Muscle of leg (tissue), 3 donors: ENCODE measurements at regions not wholly inside any gene's neighbourhood (a gene's known extent, or its start where the extent isn't known, plus 50 kb on each side); places are given as distances from the start of the nearest gene placed in this dataset.

Experiments
- DNase-seq: peaks from one replicate; pipeline ENCODE4 v3.0.0; 2013
- H3K27ac ChIP-seq: one replicate; pipeline ENCODE4 v1.5.1; 2013; ENCODE audit warnings: mild to moderate bottlenecking, low read length, control low read depth
- H3K27me3 ChIP-seq: one replicate; pipeline ENCODE4 v1.6.1; 2013; ENCODE audit warnings: low read length; ENCODE audit not compliant: control insufficient read depth, insufficient read depth
- H3K36me3 ChIP-seq: one replicate; pipeline ENCODE4 v1.6.1; 2013; ENCODE audit warnings: low read length; ENCODE audit not compliant: control insufficient read depth, insufficient read depth
- H3K4me1 ChIP-seq: one replicate; pipeline ENCODE4 v1.6.1; 2013; ENCODE audit warnings: low read length; ENCODE audit not compliant: control insufficient read depth, insufficient read depth
- H3K4me3 ChIP-seq: one replicate; pipeline ENCODE4 v1.5.1; 2013; ENCODE audit warnings: low read length, control low read depth
- H3K9me3 ChIP-seq: replicated peaks from 2 replicates; pipeline ENCODE4 v1.6.1; 2013; ENCODE audit warnings: low read depth, low read length; ENCODE audit not compliant: control insufficient read depth
- WGBS: methylation state at CpG from one replicate; pipeline ENCODE4 v1.1.5; 2013; ENCODE audit warnings: missing lambda C conversion rate; ENCODE audit not compliant: insufficient coverage; 5-methylcytosine and 5-hydroxymethylcytosine counted together

DNA sequence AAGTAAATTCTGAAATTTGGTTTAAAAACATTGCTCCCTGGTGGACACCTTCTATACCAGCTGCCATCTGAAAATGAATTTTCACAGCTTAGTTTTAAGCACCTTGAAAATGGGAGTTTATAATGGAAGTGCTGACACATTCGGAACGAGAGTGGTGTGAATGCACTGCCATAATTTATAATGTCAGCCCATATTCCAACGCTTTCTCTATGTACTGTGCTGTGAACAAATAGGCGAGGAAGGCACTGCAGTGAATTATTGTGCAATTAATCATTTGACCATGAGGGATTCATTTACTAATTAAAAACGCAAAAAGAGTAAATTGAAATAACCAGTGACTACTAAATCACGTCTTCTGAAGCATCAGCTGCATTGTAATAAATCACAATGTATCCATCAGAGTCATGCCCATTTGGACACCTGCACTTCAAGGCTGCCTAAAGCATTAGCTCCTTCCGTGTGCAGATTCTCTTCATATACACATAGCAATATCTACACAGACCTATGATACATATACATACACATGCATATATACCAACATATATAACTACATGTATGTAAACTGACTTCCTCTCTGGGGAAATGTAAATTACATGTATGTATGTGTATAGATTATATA lies 699.8 kb downstream of the GALR1 start:
- WGBS: 31% methylated on average over 2 of the region's 7 CpGs
- Histone ChIP-seq H3K27me3 (no peaks in the 10 kb centered on the region), H3K9me3 (no peaks in the 10 kb centered on the region), H3K36me3 (no peaks in the 10 kb centered on the region), H3K4me1 (no peaks in the 10 kb centered on the region), H3K27ac (no peak overlapping the region), H3K4me3 (no peak overlapping the region)
- DNase-seq: no peak

DNA sequence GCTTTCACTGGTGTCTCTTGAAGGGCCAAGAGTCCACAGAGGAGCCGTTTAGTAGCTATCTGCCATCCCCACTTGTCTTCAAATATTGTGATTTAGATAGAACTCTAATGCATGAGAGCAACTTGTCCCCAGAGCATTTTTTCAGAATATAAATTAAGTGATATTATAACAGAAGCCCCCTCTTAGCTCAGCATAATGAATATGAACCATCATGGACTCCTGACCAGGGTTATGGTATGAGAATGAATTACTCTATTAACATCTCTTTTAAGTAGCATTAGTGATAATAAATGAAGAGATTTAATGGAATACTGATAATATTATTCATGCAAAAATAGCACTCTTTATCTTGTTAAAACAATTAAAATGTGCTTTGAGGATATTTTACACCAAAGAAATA lies 709.6 kb downstream of the GALR1 start:
- Histone ChIP-seq H3K9me3 (no peaks in the 10 kb centered on the region), H3K36me3 (no peaks in the 10 kb centered on the region), H3K4me3 (no peak overlapping the region), H3K27me3 (no peaks in the 10 kb centered on the region), H3K27ac (no peak overlapping the region), H3K4me1 (no peaks in the 10 kb centered on the region)
- WGBS: no CpG with 5 or more reads among the region's 1 CpG
- no peak for DNase-seq

DNA sequence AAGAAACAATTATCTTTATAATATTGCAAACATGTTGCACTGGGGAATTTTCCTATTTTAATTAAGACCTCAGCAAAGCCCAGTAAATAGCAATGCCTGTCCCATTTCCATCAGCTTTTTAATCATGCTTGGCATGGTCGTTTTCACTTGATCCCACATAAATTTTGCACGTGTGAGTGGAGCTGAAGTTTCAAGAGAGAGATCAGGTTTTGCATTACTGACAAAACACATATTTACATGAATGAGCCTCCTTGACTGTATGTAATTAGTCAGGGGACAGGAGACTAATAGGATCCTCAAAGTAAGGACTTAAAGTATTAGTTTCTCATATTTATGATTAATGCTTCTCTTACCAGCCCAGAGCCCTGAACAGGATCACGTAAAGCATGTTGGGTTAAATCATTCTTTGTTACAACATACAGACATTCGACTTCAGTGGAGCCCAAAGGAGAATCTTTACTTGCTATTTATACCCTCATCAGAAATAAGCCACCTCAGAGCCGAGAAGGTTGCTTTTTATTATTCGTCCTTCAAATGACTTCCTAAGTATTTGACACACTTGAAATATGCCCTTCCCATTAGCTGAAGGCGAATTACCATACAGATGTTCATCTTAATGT lies 711.3 kb downstream of the GALR1 start:
- no peaks in the 10 kb centered on the region for H3K4me1 ChIP-seq
- no peaks in the 10 kb centered on the region for H3K9me3 ChIP-seq
- H3K4me3 ChIP-seq: no peak overlapping the region
- no peak overlapping the region for H3K27ac ChIP-seq
- H3K27me3 ChIP-seq: no peaks in the 10 kb centered on the region
- 61% methylated on average over 4 of the region's 7 CpGs for WGBS
- no peak for DNase-seq
- H3K36me3 ChIP-seq: no peaks in the 10 kb centered on the region

DNA sequence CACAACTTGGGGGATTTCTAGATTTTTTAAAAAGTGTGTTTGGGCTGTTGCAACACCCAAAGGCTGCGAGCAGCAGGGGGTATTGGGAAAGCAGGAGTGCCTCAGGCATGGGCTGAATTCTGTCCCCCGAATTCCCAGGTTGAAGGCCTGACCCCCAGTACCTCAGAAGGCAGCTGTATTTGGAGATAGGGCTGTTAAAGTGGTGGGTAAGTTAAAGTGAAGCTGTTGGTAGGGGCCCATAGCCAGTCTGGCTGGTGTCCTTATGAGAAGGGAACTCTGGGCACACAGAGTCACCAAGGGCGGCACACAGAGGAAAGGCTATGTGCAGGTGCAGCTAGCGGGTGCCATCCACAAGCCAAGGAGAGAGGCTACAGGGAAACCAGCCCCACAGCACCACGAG lies 717.4 kb downstream of the GALR1 start:
- Histone ChIP-seq H3K27me3 (peaks cover 1% of the 10 kb centered on the region), H3K27ac (no peak overlapping the region), H3K4me3 (no peak overlapping the region), H3K9me3 (no peaks in the 10 kb centered on the region), H3K36me3 (no peaks in the 10 kb centered on the region), H3K4me1 (no peaks in the 10 kb centered on the region)
- 84% methylated on average over 5 of the region's 5 CpGs for WGBS
- DNase-seq: no peak

DNA sequence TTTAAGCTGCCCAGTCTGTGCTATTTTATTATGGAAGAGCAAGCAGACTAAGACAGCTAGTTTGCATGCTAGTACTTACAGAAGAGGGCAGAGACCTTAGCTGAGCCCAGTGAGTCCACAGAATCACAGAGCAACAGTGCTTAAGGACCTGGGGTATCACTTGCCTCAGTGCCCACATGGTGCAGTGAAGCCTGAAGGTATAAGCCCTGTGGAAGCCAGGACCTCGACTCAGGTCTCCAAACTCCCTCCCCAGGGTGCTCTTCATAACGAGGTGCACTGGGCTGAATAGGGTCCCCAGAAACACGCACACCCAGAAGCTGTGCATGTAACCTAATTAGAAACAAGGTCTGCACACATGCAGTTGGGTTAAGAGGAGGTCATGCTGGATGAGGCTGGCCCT lies 718.1 kb downstream of the GALR1 start:
- Histone ChIP-seq H3K27me3 (peaks cover 2% of the 10 kb centered on the region), H3K4me1 (no peaks in the 10 kb centered on the region), H3K36me3 (no peaks in the 10 kb centered on the region), H3K9me3 (no peaks in the 10 kb centered on the region), H3K4me3 (no peak overlapping the region), H3K27ac (no peak overlapping the region)
- WGBS: 64% methylated on average over 3 of the region's 3 CpGs
- no peak for DNase-seq

DNA sequence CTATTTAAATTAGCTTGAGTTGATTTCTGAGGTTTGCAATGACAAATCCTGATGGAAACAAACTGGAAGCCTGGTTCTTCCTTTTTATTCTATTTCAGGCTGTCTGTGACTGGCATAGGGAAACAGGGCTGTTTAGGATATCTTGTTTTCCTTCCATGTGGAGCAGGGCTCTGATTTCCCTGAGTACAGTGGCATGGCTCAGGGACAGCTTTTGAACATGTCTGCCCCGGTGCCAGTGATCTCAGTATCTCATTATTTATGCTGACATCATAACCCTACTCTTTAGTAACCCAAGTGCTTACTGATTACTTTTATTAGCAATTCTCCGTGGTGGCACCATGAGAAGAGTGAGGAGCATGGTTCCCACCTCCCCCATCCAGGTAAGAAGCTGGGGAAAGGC lies 720.3 kb downstream of the GALR1 start:
- no peaks in the 10 kb centered on the region for H3K4me1 ChIP-seq
- no CpG with 5 or more reads among the region's 2 CpGs for WGBS
- no peak for DNase-seq
- H3K36me3 ChIP-seq: no peaks in the 10 kb centered on the region
- H3K27ac ChIP-seq: no peak overlapping the region
- H3K27me3 ChIP-seq: peaks cover 4% of the 10 kb centered on the region
- no peaks in the 10 kb centered on the region for H3K9me3 ChIP-seq
- no peak overlapping the region for H3K4me3 ChIP-seq

DNA sequence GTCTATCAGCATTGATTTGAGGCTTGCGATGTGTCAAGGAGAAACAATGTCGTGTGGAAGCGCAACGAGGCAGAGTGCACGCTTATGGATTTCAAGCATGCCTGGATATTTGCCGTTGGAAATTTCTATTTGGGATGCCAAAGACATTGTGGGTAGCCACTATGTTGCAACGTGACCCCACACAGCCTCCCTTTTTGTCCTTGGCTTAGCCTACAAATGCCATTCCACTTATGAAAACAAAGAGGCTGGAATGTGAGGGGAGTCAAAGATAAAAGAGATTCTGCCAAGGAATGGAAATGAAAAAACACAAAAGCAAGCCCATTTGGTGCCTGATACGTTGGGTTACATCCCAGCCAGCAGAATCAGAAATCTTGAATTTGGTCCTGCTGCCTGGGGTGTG lies 721.2 kb downstream of the GALR1 start:
- H3K4me3 ChIP-seq: no peak overlapping the region
- H3K4me1 ChIP-seq: no peaks in the 10 kb centered on the region
- no peaks in the 10 kb centered on the region for H3K36me3 ChIP-seq
- no peak for DNase-seq
- no peaks in the 10 kb centered on the region for H3K9me3 ChIP-seq
- H3K27me3 ChIP-seq: peaks cover 4% of the 10 kb centered on the region
- H3K27ac ChIP-seq: no peak overlapping the region
- 89% methylated on average over 3 of the region's 8 CpGs for WGBS

DNA sequence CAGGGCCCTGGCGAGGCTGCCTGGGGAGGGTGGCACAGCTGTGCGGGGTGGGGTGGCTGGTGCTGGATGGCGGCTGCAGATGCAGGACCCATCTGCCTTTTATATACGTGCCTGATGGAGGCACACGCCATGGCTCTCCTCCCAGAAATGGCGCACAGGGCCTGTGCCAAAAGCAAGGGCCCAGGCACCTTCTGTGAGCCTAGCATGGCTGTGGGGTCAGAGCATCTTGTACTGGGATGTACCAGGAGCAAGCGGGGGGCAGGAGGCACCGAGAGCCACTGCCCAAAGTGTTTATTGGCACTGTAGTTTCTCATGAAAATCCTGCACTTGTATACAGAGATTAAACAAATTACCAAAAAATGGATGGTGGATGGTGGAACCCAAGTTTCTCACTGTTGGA lies 724.1 kb downstream of the GALR1 start:
- Histone ChIP-seq H3K4me1 (no peaks in the 10 kb centered on the region), H3K36me3 (no peaks in the 10 kb centered on the region), H3K27ac (no peak overlapping the region), H3K9me3 (no peaks in the 10 kb centered on the region), H3K27me3 (peaks cover 4% of the 10 kb centered on the region), H3K4me3 (no peak overlapping the region)
- 84% methylated on average over 6 of the region's 8 CpGs for WGBS
- no peak for DNase-seq

DNA sequence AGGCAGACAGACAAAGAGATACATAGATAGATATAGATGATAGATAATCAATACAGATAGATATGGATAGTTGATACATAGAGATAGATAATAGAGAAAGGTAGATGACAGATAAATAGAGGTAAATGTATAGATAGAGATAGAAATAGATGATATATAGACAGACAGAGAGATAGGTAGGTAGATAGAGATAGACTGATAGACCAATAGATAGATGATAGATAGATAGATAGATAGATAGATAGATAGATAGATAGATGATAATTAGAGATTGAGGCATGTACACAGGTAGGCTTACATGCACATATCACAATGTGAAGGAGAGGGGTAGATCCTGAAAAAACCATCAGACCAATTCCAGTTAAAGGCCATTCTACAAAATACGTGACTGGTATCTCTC lies 724.7 kb downstream of the GALR1 start:
- no peak for DNase-seq
- no peak overlapping the region for H3K27ac ChIP-seq
- H3K36me3 ChIP-seq: no peaks in the 10 kb centered on the region
- no CpG with 5 or more reads among the region's 1 CpG for WGBS
- no peaks in the 10 kb centered on the region for H3K4me1 ChIP-seq
- peaks cover 4% of the 10 kb centered on the region for H3K27me3 ChIP-seq
- H3K4me3 ChIP-seq: no peak overlapping the region
- H3K9me3 ChIP-seq: no peaks in the 10 kb centered on the region

DNA sequence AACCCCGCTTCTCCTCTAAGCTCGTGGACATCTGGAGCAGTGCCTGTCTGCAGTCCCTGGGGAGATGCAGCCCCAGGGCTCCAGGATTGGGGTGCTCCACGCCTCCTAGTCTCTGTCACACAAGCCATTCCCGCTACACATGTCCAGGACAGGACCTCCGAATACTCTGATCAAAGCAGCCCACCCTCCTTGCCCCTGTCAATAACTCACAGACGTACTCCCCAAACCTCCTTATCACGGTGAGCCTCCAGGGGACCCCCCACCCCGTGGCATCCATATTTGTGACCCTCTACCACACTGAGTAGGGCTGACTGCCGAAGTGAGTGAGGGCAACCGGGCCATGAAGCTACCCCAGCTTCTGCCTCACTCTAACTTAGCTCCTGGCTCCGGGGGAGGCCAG lies 727.7 kb downstream of the GALR1 start:
- no peaks in the 10 kb centered on the region for H3K36me3 ChIP-seq
- WGBS: 84% methylated on average over 6 of the region's 11 CpGs
- H3K27ac ChIP-seq: no peak overlapping the region
- no peaks in the 10 kb centered on the region for H3K4me1 ChIP-seq
- H3K4me3 ChIP-seq: no peak overlapping the region
- H3K27me3 ChIP-seq: peaks cover 2% of the 10 kb centered on the region
- no peak for DNase-seq
- no peaks in the 10 kb centered on the region for H3K9me3 ChIP-seq

DNA sequence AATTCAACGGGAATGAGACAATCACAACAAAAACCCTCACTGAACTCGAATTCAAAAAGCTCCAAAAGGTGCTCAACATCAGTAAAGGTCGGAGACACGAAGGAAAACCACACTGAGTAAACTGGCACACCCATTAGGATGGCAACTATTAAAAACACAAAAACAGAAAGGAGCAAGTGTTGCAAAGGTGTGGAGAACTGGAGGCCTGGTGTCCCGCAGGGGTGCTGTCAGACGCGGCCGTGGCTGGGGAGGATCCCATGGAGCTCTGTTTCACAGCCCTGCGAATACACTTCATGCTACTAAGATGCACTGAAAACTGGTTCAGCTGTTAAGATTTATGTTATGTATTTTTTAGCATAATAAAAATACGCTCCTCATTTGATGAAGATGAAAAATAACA lies 730.6 kb downstream of the GALR1 start:
- no peaks in the 10 kb centered on the region for H3K36me3 ChIP-seq
- H3K4me1 ChIP-seq: no peaks in the 10 kb centered on the region
- DNase-seq: no peak
- no peaks in the 10 kb centered on the region for H3K27me3 ChIP-seq
- no peak overlapping the region for H3K4me3 ChIP-seq
- H3K27ac ChIP-seq: no peak overlapping the region
- no peaks in the 10 kb centered on the region for H3K9me3 ChIP-seq
- WGBS: 78% methylated on average over 4 of the region's 10 CpGs
